ENCODE measurements at regions not wholly inside any gene's neighbourhood (a gene's known extent, or its start where the extent isn't known, plus 50 kb on each side); places are given as distances from the start of the nearest gene placed in this dataset.
A peak's percentile ranks its signal among the peaks of the same experiment; 100 is the strongest.

GRCh38 chr12:27875677-27876076, 95.6 kb upstream of the MANSC4 start:
- no peak overlapping the region for H3K4me3 ChIP-seq (ENCODE audit: low read depth, low read length)
- in situ Hi-C loops (cut with HindIII; ENCODE audit: low sequenced_read_pairs): no loop called here
- TF ChIP-seq CTCF (IDR thresholded peaks at IDR 0.05; ENCODE audit: low read depth, low read length): no peak
- DNase-seq (ENCODE audit: low read depth, low spot score): no peak

GRCh38 chr12:27873010-27873409, 93.0 kb upstream of the MANSC4 start:
- in situ Hi-C loops (cut with HindIII; ENCODE audit: low sequenced_read_pairs): no loop called here
- DNase-seq (ENCODE audit: low read depth, low spot score): no peak
- H3K4me3 ChIP-seq (ENCODE audit: low read depth, low read length): no peak overlapping the region
- no peak for TF ChIP-seq CTCF (IDR thresholded peaks at IDR 0.05; ENCODE audit: low read depth, low read length)

- no peak for DNase-seq (ENCODE audit: low read depth, low spot score)
- in situ Hi-C loops (cut with HindIII; ENCODE audit: low sequenced_read_pairs): no loop called here
- H3K4me3 ChIP-seq (ENCODE audit: low read depth, low read length): no peak overlapping the region
- TF ChIP-seq CTCF (IDR thresholded peaks at IDR 0.05; ENCODE audit: low read depth, low read length): no peak
Measured at GRCh38 chr12:27871946-27872345, 91.9 kb upstream of the MANSC4 start.

GRCh38 chr12:27870939-27871338, 90.9 kb upstream of the MANSC4 start:
- no peak for TF ChIP-seq CTCF (IDR thresholded peaks at IDR 0.05; ENCODE audit: low read depth, low read length)
- no peak overlapping the region for H3K4me3 ChIP-seq (ENCODE audit: low read depth, low read length)
- peak; percentile 79 for DNase-seq (ENCODE audit: low read depth, low spot score)
- in situ Hi-C loops (cut with HindIII; ENCODE audit: low sequenced_read_pairs): no loop called here

- in situ Hi-C loops (cut with HindIII; ENCODE audit: low sequenced_read_pairs): no loop called here
- DNase-seq (ENCODE audit: low read depth, low spot score): no peak
- no peak for TF ChIP-seq CTCF (IDR thresholded peaks at IDR 0.05; ENCODE audit: low read depth, low read length)
- no peak overlapping the region for H3K4me3 ChIP-seq (ENCODE audit: low read depth, low read length)
Measured at GRCh38 chr12:27869567-27869966, 89.5 kb upstream of the MANSC4 start.

GRCh38 chr12:27868139-27868538, 88.1 kb upstream of the MANSC4 start:
- in situ Hi-C loops (cut with HindIII; ENCODE audit: low sequenced_read_pairs): no loop called here
- no peak overlapping the region for H3K4me3 ChIP-seq (ENCODE audit: low read depth, low read length)
- peak; percentile 88 for DNase-seq (ENCODE audit: low read depth, low spot score)
- no peak for TF ChIP-seq CTCF (IDR thresholded peaks at IDR 0.05; ENCODE audit: low read depth, low read length)

Measured in astrocyte of the spinal cord (primary cell).